Activated naive CD8-positive, alpha-beta T cell (primary cell): ENCODE measurements at regions not wholly inside any gene's neighbourhood (a gene's known extent, or its start where the extent isn't known, plus 50 kb on each side); places are given as distances from the start of the nearest gene placed in this dataset.

Source experiments
- H3K27ac Mint-ChIP-seq: one replicate; pipeline ENCODE4 v1.8.0; 2021; ENCODE audit warnings: mixed read lengths
- H3K27me3 Mint-ChIP-seq: one replicate; pipeline ENCODE4 v1.8.0; 2021; ENCODE audit warnings: mixed read lengths
- H3K36me3 Mint-ChIP-seq: one replicate; pipeline ENCODE4 v1.8.0; 2021; ENCODE audit warnings: mixed read lengths
- H3K4me1 Mint-ChIP-seq: one replicate; pipeline ENCODE4 v1.8.0; 2021; ENCODE audit warnings: low read depth, mixed read lengths
- H3K4me3 Mint-ChIP-seq: one replicate; pipeline ENCODE4 v1.8.0; 2021; ENCODE audit warnings: mild to moderate bottlenecking, mixed read lengths
- H3K9me3 Mint-ChIP-seq: one replicate; pipeline ENCODE4 v1.8.0; 2021; ENCODE audit warnings: low read depth, mixed read lengths

DNA sequence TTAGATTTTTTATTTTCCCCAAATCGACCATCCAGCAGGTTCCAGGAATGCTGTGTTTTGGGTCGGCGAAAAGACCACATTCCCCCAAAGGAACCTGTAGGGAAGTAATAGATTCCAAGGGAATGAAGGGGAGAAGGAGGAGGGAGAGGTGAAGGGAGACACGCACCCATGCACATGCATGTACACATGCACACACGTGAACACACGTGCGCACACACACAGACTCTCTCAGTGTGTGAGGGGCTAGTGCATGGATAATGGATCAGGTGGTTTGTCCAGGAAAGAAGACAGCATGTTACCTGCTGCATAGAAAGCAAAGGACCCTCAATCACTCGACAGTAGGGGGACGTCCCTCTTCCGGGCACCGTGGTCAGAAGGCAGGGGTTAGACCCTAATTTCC lies 52.4 kb upstream of the PDE10A start:
- H3K9me3 Mint-ChIP-seq = no peaks in the 10 kb centered on the region

GRCh38 chr6:165714907-165715306 lies 51.9 kb upstream of the PDE10A start:
- Mint-ChIP-seq H3K36me3 (no peaks in the 10 kb centered on the region), H3K9me3 (no peaks in the 10 kb centered on the region), H3K4me1 (no peaks in the 10 kb centered on the region), H3K4me3 (no peak overlapping the region), H3K27me3 (peaks cover 1% of the 10 kb centered on the region), H3K27ac (no peak overlapping the region)

More for the DNA sequence above, 52.4 kb upstream of the PDE10A start:
- Mint-ChIP-seq H3K4me1 (no peaks in the 10 kb centered on the region), H3K36me3 (no peaks in the 10 kb centered on the region), H3K27me3 (peaks cover 1% of the 10 kb centered on the region), H3K4me3 (no peak overlapping the region), H3K27ac (no peak overlapping the region)

- H3K4me1 Mint-ChIP-seq = no peaks in the 10 kb centered on the region
- no peaks in the 10 kb centered on the region for H3K27me3 Mint-ChIP-seq
- no peak overlapping the region for H3K4me3 Mint-ChIP-seq
- H3K36me3 Mint-ChIP-seq = no peaks in the 10 kb centered on the region
- H3K9me3 Mint-ChIP-seq = no peaks in the 10 kb centered on the region
- no peak overlapping the region for H3K27ac Mint-ChIP-seq
These were observed 50.9 kb upstream of the PDE10A start for GRCh38 chr6:165713845-165714466.
